GM04503 (cell line): ENCODE measurements at regions not wholly inside any gene's neighbourhood (a gene's known extent, or its start where the extent isn't known, plus 50 kb on each side); places are given as distances from the start of the nearest gene placed in this dataset.

Experiments
- DNase-seq: peaks from one replicate; pipeline ENCODE4 v3.0.0-alpha.2; 2012; ENCODE audit warnings: low read depth

DNA sequence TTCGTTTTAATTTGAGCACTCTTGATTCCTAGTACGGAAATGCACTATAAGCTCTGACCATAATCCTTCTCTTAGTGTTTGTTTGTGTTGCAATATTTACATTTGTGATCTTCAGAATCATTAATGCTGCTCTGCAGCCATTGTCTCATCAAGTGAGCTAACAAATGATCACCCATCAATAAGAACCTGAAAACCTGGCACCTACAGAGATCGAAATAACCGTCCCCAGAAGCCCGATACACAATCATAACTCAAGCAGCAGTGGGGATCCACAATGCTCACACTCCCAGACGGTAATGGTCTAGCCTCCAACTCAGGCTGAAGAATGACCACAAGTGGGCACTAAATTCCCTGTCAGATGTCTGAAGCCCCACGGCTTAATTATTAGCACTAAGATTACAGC is 156.0 kb upstream of the NFE2L3 start:
- no peak for DNase-seq

GRCh38 chr7:25998499-25998898 is 153.5 kb upstream of the NFE2L3 start:
- DNase-seq: no peak

DNA sequence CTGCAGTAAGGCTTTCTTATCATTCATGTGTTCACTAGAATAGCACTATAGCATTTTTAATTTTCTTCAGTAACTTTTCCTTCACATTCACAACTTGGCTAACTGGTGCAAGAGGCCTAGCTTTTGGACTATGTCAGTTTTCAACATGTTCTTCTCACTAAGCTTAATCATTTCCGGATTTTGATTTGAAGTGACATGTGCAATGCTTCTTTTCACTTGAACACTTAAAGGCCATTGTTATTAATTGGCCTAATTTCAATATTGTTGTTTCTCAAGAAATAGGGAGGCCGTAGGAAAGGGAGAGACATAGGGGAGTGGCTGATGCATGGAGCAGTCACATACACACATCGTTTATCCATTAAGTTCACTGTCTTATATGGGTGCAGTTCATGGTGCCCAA is 151.2 kb upstream of the NFE2L3 start:
- DNase-seq: no peak

GRCh38 chr7:26001662-26002244 is 150.2 kb upstream of the NFE2L3 start:
- DNase-seq: no peak

DNA sequence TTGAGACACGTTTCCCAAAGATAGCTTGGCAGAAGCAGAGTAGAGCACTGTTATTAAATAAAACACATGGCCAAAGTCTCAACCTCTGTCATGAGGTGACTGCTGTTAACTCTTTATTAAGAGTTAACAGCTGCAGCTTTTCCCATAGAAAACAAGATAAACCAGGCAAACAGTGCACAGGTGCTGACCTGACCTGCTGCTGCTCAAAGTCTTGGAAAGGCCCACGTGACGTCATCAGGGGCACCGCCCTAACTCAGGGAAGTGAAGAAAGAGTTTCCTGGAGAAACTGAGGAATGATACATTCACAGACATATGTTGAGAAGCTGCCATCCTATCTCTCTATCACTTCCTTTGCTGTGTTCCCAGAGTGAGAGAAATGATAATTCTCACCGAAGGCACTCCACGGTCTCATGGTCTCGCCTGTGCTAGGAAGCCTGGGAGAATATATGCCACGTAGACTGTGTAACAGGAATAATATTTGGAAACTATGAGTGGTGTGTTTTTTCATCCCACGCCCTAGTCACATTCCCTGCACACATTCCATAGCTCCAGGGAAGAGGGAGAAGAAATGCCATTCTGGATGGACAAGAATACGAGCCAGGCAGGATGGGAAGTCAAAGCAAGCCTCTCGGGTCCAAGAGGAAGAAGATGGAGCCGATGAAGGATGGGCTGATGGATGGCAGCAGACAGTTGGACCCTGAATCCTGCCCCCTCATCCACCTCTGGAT is 146.2 kb upstream of the NFE2L3 start:
- no peak for DNase-seq

DNA sequence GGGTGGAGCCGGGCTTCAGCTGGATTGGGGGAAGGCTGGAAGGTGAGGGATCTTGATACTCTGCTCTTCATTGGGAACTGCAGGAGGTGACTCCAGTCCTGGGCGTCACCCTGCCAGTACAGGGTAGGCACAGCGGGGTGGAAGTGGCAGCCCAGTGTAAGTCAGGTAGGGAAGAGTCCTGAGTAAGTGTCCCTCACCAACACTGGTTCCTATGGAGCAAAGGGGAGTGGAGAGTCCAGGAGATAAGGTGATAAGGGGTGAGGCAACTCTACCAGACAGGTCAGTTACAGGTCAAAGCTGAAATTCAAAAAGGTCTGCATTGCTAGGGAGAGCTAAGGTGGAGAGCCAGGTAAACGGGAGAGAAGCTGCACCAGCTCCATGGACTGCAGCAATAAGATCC is 145.6 kb upstream of the NFE2L3 start:
- DNase-seq: no peak

DNA sequence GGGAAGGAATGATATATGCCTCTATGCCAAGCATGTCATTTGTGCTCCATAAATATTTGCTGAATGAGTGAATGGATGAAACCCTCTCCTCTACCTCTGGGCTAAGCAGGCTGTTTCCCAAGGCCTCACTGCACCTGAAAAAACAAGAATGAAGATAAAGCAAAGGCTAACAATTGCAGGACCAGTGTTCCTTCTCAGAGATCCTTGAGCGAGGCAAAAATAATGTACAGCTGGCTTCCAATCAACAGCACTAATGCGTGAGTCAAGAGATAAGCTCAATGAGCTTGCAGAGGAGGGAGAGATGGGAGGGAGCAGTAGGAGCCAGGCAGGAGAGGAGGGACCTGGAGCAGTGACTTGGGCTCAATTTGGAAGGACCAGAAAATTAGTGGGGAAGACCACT is 144.5 kb upstream of the NFE2L3 start:
- DNase-seq: no peak

DNA sequence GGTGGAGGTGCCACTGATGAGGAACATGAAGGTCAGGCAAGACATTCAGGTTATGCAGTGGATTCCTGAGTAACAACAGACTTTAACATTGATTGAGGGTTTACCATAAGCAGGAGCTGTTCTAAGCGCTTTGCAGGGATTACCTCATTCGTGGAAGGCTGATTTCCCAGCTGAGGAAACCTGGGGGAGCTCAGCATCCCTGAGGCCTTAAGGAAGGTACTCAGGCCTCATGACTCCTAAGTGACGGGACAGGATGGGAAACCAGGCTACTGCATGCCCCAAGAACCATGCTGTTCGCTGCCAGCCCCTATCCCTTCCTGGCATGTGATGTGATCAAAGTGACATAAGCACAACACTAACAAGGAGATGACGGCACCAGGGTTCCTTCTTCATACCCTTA is 143.6 kb upstream of the NFE2L3 start:
- no peak for DNase-seq

DNA sequence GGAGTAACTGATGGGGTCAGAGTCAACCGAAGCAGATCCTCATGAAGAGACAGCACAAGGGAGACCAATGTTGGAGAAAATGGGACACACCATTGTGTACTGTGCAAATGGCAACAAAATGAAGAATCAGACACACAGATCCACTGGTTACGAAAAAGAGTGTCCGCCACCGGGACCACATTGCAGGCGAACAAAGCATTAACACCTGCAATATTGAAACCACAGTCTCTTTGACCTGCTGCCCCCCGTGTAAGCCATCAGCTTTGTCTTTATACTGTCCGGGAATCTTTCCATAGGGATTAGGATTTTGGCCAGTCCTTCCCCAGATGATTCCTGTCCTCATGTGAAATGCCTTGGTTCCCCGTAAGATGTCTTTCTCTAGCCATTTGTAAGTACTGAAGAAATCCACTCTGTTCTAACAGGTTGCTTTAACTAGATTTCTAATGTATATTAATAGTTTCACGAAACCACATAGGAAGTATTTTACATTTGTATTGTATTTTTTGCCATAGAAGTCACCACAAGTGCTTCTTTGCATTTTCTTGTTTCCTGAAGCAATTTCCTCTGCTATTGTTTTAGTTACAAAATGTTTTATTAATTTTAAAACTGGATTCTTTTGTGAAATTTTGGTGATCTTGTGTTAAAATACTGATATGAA is 140.8 kb upstream of the NFE2L3 start:
- no peak for DNase-seq

DNA sequence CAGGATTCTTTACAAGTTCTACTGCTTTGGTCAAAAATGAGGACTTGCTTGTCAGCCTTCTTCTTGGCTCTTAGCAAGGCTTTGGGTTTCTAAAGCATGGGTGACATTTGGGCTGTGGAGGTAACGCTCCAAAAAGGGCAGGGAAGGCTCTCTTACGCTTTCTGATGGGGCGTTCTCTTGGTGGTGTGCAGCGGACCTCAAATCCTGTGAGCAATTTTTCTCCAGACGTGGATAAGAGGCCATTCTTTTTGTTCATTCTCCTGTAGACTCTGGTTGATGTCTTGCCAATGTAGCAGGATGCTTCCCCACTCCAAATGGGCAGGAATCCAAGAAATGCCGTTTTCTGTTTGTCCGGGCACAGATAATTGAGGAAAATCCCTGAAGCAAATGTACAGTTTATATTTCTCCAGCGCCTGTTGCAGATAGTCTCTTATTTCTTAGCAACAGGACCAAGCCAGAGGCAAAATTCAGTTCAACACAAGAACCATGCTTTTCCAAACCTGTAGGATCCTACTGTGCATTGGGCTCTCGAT is 138.4 kb upstream of the NFE2L3 start:
- DNase-seq: no peak

GRCh38 chr7:26022982-26023381 is 129.0 kb upstream of the NFE2L3 start:
- DNase-seq: no peak

- DNase-seq: no peak
Observed at GRCh38 chr7:26029911-26030310, 122.1 kb upstream of the NFE2L3 start.

GRCh38 chr7:26034391-26034790 is 117.6 kb upstream of the NFE2L3 start:
- DNase-seq: no peak

DNA sequence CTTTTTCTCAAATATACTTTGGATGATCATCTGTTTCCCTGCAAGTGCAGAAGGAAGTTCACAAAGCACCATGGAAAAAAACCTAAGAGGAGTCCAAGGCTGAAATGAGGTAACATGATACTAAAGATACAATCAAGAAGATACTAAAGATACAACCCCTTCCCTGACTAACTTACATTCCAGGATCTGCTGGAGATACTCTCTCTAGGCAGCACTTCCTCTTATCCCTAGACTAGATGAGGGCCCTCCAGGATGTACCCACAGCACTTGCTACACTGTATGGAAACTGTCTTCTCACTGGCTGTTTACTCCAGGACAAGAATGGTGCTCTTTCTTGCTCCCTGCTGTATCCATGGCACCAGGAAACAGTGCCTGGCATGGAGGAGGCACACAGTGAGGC is 116.4 kb upstream of the NFE2L3 start:
- no peak for DNase-seq

GRCh38 chr7:26036092-26036491 is 115.9 kb upstream of the NFE2L3 start:
- DNase-seq: no peak

- no peak for DNase-seq
Observed at GRCh38 chr7:26038201-26038990, 113.6 kb upstream of the NFE2L3 start.

- DNase-seq: no peak
Observed at GRCh38 chr7:26040085-26040484, 111.9 kb upstream of the NFE2L3 start.

- DNase-seq: no peak
Observed at GRCh38 chr7:26042237-26042636, 109.8 kb upstream of the NFE2L3 start.

GRCh38 chr7:26043801-26044200 is 108.2 kb upstream of the NFE2L3 start:
- DNase-seq: no peak

DNA sequence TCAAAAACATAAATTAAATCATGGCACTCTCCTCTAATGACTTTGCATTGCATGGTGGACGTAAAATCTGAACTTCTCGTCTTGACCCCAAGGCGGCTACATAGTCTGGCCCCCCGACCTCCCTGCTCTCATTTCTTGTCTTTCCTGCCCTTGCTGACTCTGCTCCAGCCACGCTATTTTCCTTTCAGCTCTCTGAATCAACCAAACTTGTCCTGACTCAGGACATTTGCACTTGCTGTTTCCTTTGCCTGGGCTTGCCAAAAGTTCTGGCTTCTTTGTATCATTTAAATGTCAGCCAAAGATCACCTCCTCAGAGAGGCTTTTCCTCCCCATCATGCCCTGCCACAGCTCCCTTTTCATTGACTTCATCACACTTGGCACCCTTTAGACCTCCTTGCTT is 107.7 kb upstream of the NFE2L3 start:
- no peak for DNase-seq

- no peak for DNase-seq
Observed at GRCh38 chr7:26046150-26046549, 105.8 kb upstream of the NFE2L3 start.

DNA sequence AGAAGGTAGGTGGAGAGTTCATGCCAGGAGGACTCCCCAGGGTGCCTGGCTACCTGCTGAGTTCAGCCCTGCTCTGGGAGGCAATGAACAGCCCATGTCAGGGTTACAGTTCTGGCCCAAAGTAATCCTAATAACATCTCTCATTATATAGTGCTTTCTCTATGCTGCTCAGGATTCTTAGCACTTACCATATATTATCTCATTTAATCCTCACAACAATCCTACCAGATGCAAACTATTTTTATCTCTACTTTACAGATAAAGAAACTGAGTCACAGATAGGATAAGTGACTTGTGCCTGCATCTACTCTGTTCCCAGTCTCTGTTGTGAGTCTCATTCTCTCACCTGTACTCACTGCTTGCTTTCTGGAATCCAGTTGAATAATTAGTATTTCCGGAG is 105.1 kb upstream of the NFE2L3 start:
- DNase-seq: no peak

DNA sequence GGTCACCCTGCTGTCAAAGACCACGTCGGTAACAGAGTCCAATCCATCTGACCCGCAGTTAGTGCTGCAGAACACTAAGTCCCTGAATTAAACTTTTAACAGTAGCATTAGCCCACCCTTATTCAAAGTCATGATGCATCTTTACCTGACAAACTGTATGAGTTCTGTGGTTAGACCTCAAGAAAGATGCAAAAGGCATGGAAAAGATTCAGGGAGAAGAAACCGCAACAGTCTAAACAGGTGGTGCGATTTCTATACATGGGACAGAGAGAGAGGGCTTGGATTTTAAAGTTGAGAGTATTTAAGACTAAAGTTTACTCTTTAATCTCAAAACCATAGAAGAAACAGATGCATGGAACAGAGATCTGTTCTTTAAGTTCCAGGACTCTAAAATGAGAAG is 103.3 kb upstream of the NFE2L3 start:
- no peak for DNase-seq
